CD8-positive, alpha-beta memory T cell (primary cell): ENCODE measurements at regions not wholly inside any gene's neighbourhood (a gene's known extent, or its start where the extent isn't known, plus 50 kb on each side); places are given as distances from the start of the nearest gene placed in this dataset.

Experiments used
- CTCF ChIA-PET: fragments of 350-600 bp; sonication (Branson Sonifier 250); formaldehyde crosslinking; loops from one replicate; lab custom pipeline; 2021; ENCODE audit warnings: antibody characterized with exemption; lab: Charles Lee
- POLR2A ChIA-PET: fragments of 350-600 bp; sonication (Branson Sonifier 250); formaldehyde crosslinking; loops from one replicate; lab custom pipeline; 2021; ENCODE audit warnings: antibody characterized with exemption; lab: Charles Lee
- DNase-seq, 5 donors: peaks; one replicate each; pipeline versions ENCODE4 v3.0.0 to v3.0.0-alpha.2; 2020 to 2022; ENCODE audit warnings: mixed read lengths in 1 of 5
- H3K27ac ChIP-seq: one replicate; pipeline ENCODE4 v1.7.0; 2013; ENCODE audit warnings: low read depth, mild to moderate bottlenecking, low read length, moderate library complexity
- H3K27me3 ChIP-seq: 2 replicates; pipeline ENCODE4 v1.7.0; 2013; ENCODE audit warnings: low read length, mild to moderate bottlenecking; ENCODE audit not compliant: insufficient read depth, poor library complexity, severe bottlenecking
- H3K36me3 ChIP-seq: 2 replicates; pipeline ENCODE4 v1.7.0; 2013; ENCODE audit warnings: mild to moderate bottlenecking, low read length, moderate library complexity; ENCODE audit not compliant: insufficient read depth
- H3K4me1 ChIP-seq: 2 replicates; pipeline ENCODE4 v1.7.0; 2013; ENCODE audit warnings: mild to moderate bottlenecking, low read length, moderate library complexity; ENCODE audit not compliant: insufficient read depth
- H3K4me3 ChIP-seq: 2 replicates; pipeline ENCODE4 v1.7.0; 2013; ENCODE audit warnings: mild to moderate bottlenecking, low read length
- H3K9me3 ChIP-seq: 2 replicates; pipeline ENCODE4 v1.7.0; 2013; ENCODE audit warnings: mild to moderate bottlenecking, low read length
- H3K27ac Mint-ChIP-seq, 8 donors: one replicate each; pipeline ENCODE4 v1.8.0; 2020 to 2021; ENCODE audit warnings: mixed read lengths in 8 of 8, mild to moderate bottlenecking in 6 of 8, inconsistent platforms in 3 of 8, moderate library complexity in 3 of 8
- H3K27me3 Mint-ChIP-seq, 2 donors: one replicate each; pipeline ENCODE4 v1.8.0; 2020 to 2021; ENCODE audit warnings: mixed read lengths in 2 of 2, mild to moderate bottlenecking in 1 of 2, moderate library complexity in 1 of 2
- H3K36me3 Mint-ChIP-seq, 3 donors: one replicate each; pipeline ENCODE4 v1.8.0; 2020 to 2021; ENCODE audit warnings: mixed read lengths in 3 of 3, inconsistent platforms in 1 of 3, mild to moderate bottlenecking in 1 of 3
- H3K4me1 Mint-ChIP-seq, 3 donors: one replicate each; pipeline ENCODE4 v1.8.0; 2020 to 2021; ENCODE audit warnings: mixed read lengths in 3 of 3, inconsistent platforms in 1 of 3, mild to moderate bottlenecking in 1 of 3
- H3K4me3 Mint-ChIP-seq, 7 donors: one replicate each; pipeline ENCODE4 v1.8.0; 2020 to 2021; ENCODE audit warnings: mixed read lengths in 7 of 7, mild to moderate bottlenecking in 6 of 7, moderate library complexity in 4 of 7, inconsistent platforms in 2 of 7
- H3K9me3 Mint-ChIP-seq, 5 donors: one replicate each; pipeline ENCODE4 v1.8.0; 2020 to 2022; ENCODE audit warnings: mixed read lengths in 5 of 5, mild to moderate bottlenecking in 3 of 5, moderate library complexity in 2 of 5, inconsistent platforms in 1 of 5

- Histone ChIP-seq H3K9me3 (no peaks in the 10 kb centered on the region), H3K4me3 (no peak overlapping the region), H3K36me3 (no peaks in the 10 kb centered on the region), H3K27me3 (no peaks in the 10 kb centered on the region), H3K4me1 (no peaks in the 10 kb centered on the region), H3K27ac (no peak overlapping the region)
- ChIA-PET POLR2A (no interaction called here), CTCF (no interaction called here)
- no peak for DNase-seq
- H3K4me3 Mint-ChIP-seq: no peak overlapping the region
- H3K4me1 Mint-ChIP-seq: no peaks in the 10 kb centered on the region
- H3K9me3 Mint-ChIP-seq: peaks cover 0 to 7% (median 0%) of the 10 kb centered on the region in 5 donors
- H3K27ac Mint-ChIP-seq: no peak overlapping the region
- no peaks in the 10 kb centered on the region for H3K27me3 Mint-ChIP-seq
- H3K36me3 Mint-ChIP-seq: no peaks in the 10 kb centered on the region
These were observed 460.0 kb upstream of the NOX3 start for GRCh38 chr6:155915651-155916050.

DNA sequence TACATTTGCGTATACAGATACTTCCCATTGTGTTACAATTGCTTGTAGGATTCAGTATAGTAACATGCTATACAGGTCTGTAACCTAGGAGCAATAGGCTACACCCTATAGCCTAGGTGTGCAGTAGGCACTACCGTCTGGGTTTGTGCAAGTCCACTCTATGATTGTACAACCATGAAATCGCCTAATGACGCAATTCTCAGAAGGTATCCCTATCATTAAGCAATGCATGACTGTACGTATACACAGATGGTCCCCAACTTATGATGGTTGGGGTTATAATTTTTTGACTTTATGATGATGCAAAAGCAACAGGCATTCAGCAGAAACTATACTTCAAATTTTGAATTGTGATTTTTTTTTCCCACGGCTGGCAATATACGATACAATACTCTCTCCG, 458.2 kb upstream of the NOX3 start:
- no peaks in the 10 kb centered on the region for H3K4me1 Mint-ChIP-seq

GRCh38 chr6:155909710-155910109, 454.1 kb upstream of the NOX3 start:
- H3K9me3 Mint-ChIP-seq: peaks cover 0 to 12% (median 6%) of the 10 kb centered on the region in 5 donors
- no peak for DNase-seq
- no peaks in the 10 kb centered on the region for H3K27me3 Mint-ChIP-seq
- H3K4me1 Mint-ChIP-seq: no peaks in the 10 kb centered on the region
- Histone ChIP-seq H3K36me3 (no peaks in the 10 kb centered on the region), H3K4me1 (no peaks in the 10 kb centered on the region), H3K9me3 (no peaks in the 10 kb centered on the region), H3K27ac (no peak overlapping the region), H3K27me3 (no peaks in the 10 kb centered on the region), H3K4me3 (no peak overlapping the region)
- no peak overlapping the region for H3K4me3 Mint-ChIP-seq
- H3K27ac Mint-ChIP-seq: no peak overlapping the region
- ChIA-PET POLR2A (no interaction called here), CTCF (no interaction called here)
- no peaks in the 10 kb centered on the region for H3K36me3 Mint-ChIP-seq

More for the DNA sequence above, 458.2 kb upstream of the NOX3 start:
- Mint-ChIP-seq H3K27me3 (no peaks in the 10 kb centered on the region), H3K9me3 (peaks cover 0 to 8% (median 2%) of the 10 kb centered on the region in 5 donors), H3K27ac (peak overlapping the region in 1 of 8 donors; percentile 24), H3K36me3 (no peaks in the 10 kb centered on the region), H3K4me3 (no peak overlapping the region)
- no peaks in the 10 kb centered on the region for H3K9me3 ChIP-seq
- no peak overlapping the region for H3K27ac ChIP-seq
- no peak overlapping the region for H3K4me3 ChIP-seq
- H3K27me3 ChIP-seq: no peaks in the 10 kb centered on the region
- POLR2A ChIA-PET: no interaction called here
- no peak for DNase-seq
- H3K4me1 ChIP-seq: no peaks in the 10 kb centered on the region
- CTCF ChIA-PET: no interaction called here
- H3K36me3 ChIP-seq: no peaks in the 10 kb centered on the region

GRCh38 chr6:155895641-155896040, 440.0 kb upstream of the NOX3 start:
- Histone ChIP-seq H3K36me3 (no peaks in the 10 kb centered on the region), H3K27ac (no peak overlapping the region), H3K27me3 (no peaks in the 10 kb centered on the region), H3K4me1 (no peaks in the 10 kb centered on the region), H3K9me3 (no peaks in the 10 kb centered on the region), H3K4me3 (no peak overlapping the region)
- Mint-ChIP-seq H3K9me3 (peaks cover 0 to 8% (median 0%) of the 10 kb centered on the region in 5 donors), H3K4me3 (no peak overlapping the region), H3K27ac (no peak overlapping the region), H3K36me3 (no peaks in the 10 kb centered on the region), H3K27me3 (no peaks in the 10 kb centered on the region), H3K4me1 (no peaks in the 10 kb centered on the region)
- ChIA-PET CTCF (no interaction called here), POLR2A (no interaction called here)
- DNase-seq: no peak

GRCh38 chr6:155894758-155895157, 439.1 kb upstream of the NOX3 start:
- Histone ChIP-seq H3K4me1 (no peaks in the 10 kb centered on the region), H3K27ac (no peak overlapping the region), H3K27me3 (no peaks in the 10 kb centered on the region), H3K36me3 (no peaks in the 10 kb centered on the region), H3K9me3 (no peaks in the 10 kb centered on the region), H3K4me3 (no peak overlapping the region)
- Mint-ChIP-seq H3K4me3 (no peak overlapping the region), H3K4me1 (no peaks in the 10 kb centered on the region), H3K36me3 (no peaks in the 10 kb centered on the region), H3K27ac (no peak overlapping the region), H3K9me3 (peaks cover 0 to 8% (median 0%) of the 10 kb centered on the region in 5 donors), H3K27me3 (no peaks in the 10 kb centered on the region)
- POLR2A ChIA-PET: no interaction called here
- CTCF ChIA-PET: no interaction called here
- DNase-seq: no peak

GRCh38 chr6:155894262-155894661, 438.6 kb upstream of the NOX3 start:
- no peak overlapping the region for H3K4me3 ChIP-seq
- CTCF ChIA-PET: no interaction called here
- peaks cover 0 to 8% (median 0%) of the 10 kb centered on the region in 5 donors for H3K9me3 Mint-ChIP-seq
- H3K36me3 ChIP-seq: no peaks in the 10 kb centered on the region
- no peaks in the 10 kb centered on the region for H3K4me1 Mint-ChIP-seq
- no peaks in the 10 kb centered on the region for H3K36me3 Mint-ChIP-seq
- DNase-seq: no peak
- no peak overlapping the region for H3K4me3 Mint-ChIP-seq
- H3K4me1 ChIP-seq: no peaks in the 10 kb centered on the region
- H3K27ac Mint-ChIP-seq: no peak overlapping the region
- no peak overlapping the region for H3K27ac ChIP-seq
- H3K27me3 ChIP-seq: no peaks in the 10 kb centered on the region
- POLR2A ChIA-PET: no interaction called here
- no peaks in the 10 kb centered on the region for H3K9me3 ChIP-seq
- H3K27me3 Mint-ChIP-seq: no peaks in the 10 kb centered on the region

DNA sequence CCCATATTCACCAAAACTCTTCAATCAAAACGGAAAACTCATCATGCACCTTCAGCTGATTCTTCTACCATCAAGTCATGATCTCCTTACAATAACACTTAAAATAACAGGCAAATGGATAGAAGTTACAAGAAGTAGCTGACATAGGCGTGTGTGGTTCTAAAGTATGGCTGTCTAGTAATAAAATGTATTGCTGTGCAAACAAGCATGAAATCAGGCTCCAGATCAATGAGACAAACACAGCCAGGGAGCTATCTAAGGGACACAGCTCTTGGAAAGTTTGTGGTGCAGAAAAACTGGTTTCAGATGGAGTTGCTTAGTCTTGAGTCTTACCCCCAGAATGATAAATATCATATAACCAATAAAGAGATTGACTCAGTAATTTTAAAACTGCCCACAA, 434.8 kb upstream of the NOX3 start:
- ChIA-PET POLR2A (no interaction called here), CTCF (no interaction called here)
- peaks cover 0 to 6% (median 0%) of the 10 kb centered on the region in 5 donors for H3K9me3 Mint-ChIP-seq
- no peaks in the 10 kb centered on the region for H3K4me1 Mint-ChIP-seq
- H3K27ac Mint-ChIP-seq: no peak overlapping the region
- no peaks in the 10 kb centered on the region for H3K36me3 Mint-ChIP-seq
- no peak for DNase-seq
- no peaks in the 10 kb centered on the region for H3K27me3 Mint-ChIP-seq
- Histone ChIP-seq H3K4me3 (no peak overlapping the region), H3K36me3 (no peaks in the 10 kb centered on the region), H3K27ac (no peak overlapping the region), H3K27me3 (no peaks in the 10 kb centered on the region), H3K4me1 (no peaks in the 10 kb centered on the region), H3K9me3 (no peaks in the 10 kb centered on the region)
- no peak overlapping the region for H3K4me3 Mint-ChIP-seq

- peaks cover 0 to 9% (median 0%) of the 10 kb centered on the region in 5 donors for H3K9me3 Mint-ChIP-seq
- Histone ChIP-seq H3K4me3 (no peak overlapping the region), H3K9me3 (no peaks in the 10 kb centered on the region), H3K27ac (no peak overlapping the region), H3K4me1 (no peaks in the 10 kb centered on the region), H3K27me3 (no peaks in the 10 kb centered on the region), H3K36me3 (no peaks in the 10 kb centered on the region)
- H3K4me3 Mint-ChIP-seq: no peak overlapping the region
- DNase-seq: no peak
- H3K27me3 Mint-ChIP-seq: no peaks in the 10 kb centered on the region
- ChIA-PET POLR2A (no interaction called here), CTCF (no interaction called here)
- H3K4me1 Mint-ChIP-seq: no peaks in the 10 kb centered on the region
- H3K27ac Mint-ChIP-seq: no peak overlapping the region
- H3K36me3 Mint-ChIP-seq: no peaks in the 10 kb centered on the region
These were observed 433.8 kb upstream of the NOX3 start for GRCh38 chr6:155889410-155889809.

GRCh38 chr6:155887421-155887820, 431.8 kb upstream of the NOX3 start:
- DNase-seq: no peak
- H3K4me3 Mint-ChIP-seq: no peak overlapping the region
- no peaks in the 10 kb centered on the region for H3K36me3 Mint-ChIP-seq
- peak overlapping the region in 1 of 8 donors; percentile 85 for H3K27ac Mint-ChIP-seq
- Histone ChIP-seq H3K36me3 (no peaks in the 10 kb centered on the region), H3K4me1 (peaks cover 7% of the 10 kb centered on the region), H3K4me3 (no peak overlapping the region), H3K27ac (no peak overlapping the region), H3K9me3 (no peaks in the 10 kb centered on the region), H3K27me3 (no peaks in the 10 kb centered on the region)
- peaks cover 0 to 9% (median 0%) of the 10 kb centered on the region in 5 donors for H3K9me3 Mint-ChIP-seq
- no peaks in the 10 kb centered on the region for H3K27me3 Mint-ChIP-seq
- CTCF ChIA-PET: no interaction called here
- peaks cover under 1 to 6% (median under 1%) of the 10 kb centered on the region in 3 donors for H3K4me1 Mint-ChIP-seq
- POLR2A ChIA-PET: no interaction called here
